K562 (cell line): ENCODE measurements at regions not wholly inside any gene's neighbourhood (a gene's known extent, or its start where the extent isn't known, plus 50 kb on each side); places are given as distances from the start of the nearest gene placed in this dataset.
A peak's percentile ranks its signal among the peaks of the same experiment; 100 is the strongest.

Experiments used
- CBX2 ChIP-seq: fragments of 200-600 bp; sonication (generic); IDR thresholded peaks from one replicate; pipeline ENCODE4 v1.6.1; 2012; ENCODE audit warnings: mild to moderate bottlenecking, low read length, inconsistent platforms; ENCODE audit not compliant: insufficient read depth, poor library complexity, severe bottlenecking
- CREB1 ChIP-seq, 2 experiments: sonication (generic) in 1 of 2; formaldehyde crosslinking in 1 of 2; IDR thresholded peaks; 2 replicates each; pipeline versions ENCODE4 v1.6.1 to v1.8.0; 2012 to 2022; ENCODE audit warnings: inconsistent platforms in 1 of 2, mild to moderate bottlenecking in 1 of 2, missing genetic modification reagents in 1 of 2, moderate library complexity in 1 of 2
- DPF2 ChIP-seq: fragments of 450-650 bp; IDR thresholded peaks from 2 replicates; pipeline ENCODE4 v1.6.1; 2016
- ELF2 ChIP-seq: fragments of 250-450 bp; sonication (Bioruptor Pico); IDR thresholded peaks from 2 replicates; pipeline ENCODE4 v1.5.0; 2021; ENCODE audit warnings: mild to moderate bottlenecking
- GATAD2B ChIP-seq: fragments of 450-650 bp; IDR thresholded peaks from 2 replicates; pipeline ENCODE4 v1.6.1; 2017; ENCODE audit warnings: mild to moderate bottlenecking, borderline replicate concordance
- HMGN3 ChIP-seq: IDR thresholded peaks from 2 replicates; pipeline ENCODE4 v1.6.1; 2011; ENCODE audit warnings: borderline replicate concordance, low read depth, mild to moderate bottlenecking, mixed read lengths, low read length; ENCODE audit not compliant: insufficient read length; ENCODE audit errors: extremely low read depth
- IFI16 ChIP-seq: fragments of 250-450 bp; sonication (Bioruptor Pico); IDR thresholded peaks from 2 replicates; pipeline ENCODE4 v2.1.2; 2022; ENCODE audit warnings: mild to moderate bottlenecking, inconsistent platforms
- KAT7 ChIP-seq: sonication (generic); formaldehyde crosslinking; IDR thresholded peaks from 2 replicates; pipeline ENCODE4 v1.8.0; 2022; ENCODE audit warnings: missing genetic modification reagents, mild to moderate bottlenecking, borderline replicate concordance
- MAFG ChIP-seq: fragments of 450-650 bp; conservative IDR thresholded peaks from 2 replicates; pipeline ENCODE4 v1.6.1; 2016; ENCODE audit warnings: missing genetic modification characterization, missing compliant biosample characterization
- PKNOX1 ChIP-seq: fragments of 450-650 bp; IDR thresholded peaks from 2 replicates; pipeline ENCODE4 v1.6.1; 2016
- PTTG1 ChIP-seq: fragments of 450-650 bp; IDR thresholded peaks from 2 replicates; pipeline ENCODE4 v1.6.1; 2016; ENCODE audit warnings: low read depth, mild to moderate bottlenecking, missing genetic modification characterization, missing compliant biosample characterization
- RBM39 ChIP-seq: fragments of 200-400 bp; formaldehyde crosslinking; optimal IDR thresholded peaks from 2 replicates; pipeline ENCODE3; 2018; ENCODE audit warnings: low read depth, low read length
- SETDB1 ChIP-seq: IDR thresholded peaks from one replicate; pipeline ENCODE4 v1.6.1; 2012; ENCODE audit warnings: low read length, control low read depth, inconsistent platforms
- SMARCE1 ChIP-seq: fragments of 450-650 bp; IDR thresholded peaks from 2 replicates; pipeline ENCODE4 v1.7.1; 2016; ENCODE audit warnings: mild to moderate bottlenecking
- SRSF3 ChIP-seq: fragments of 200-400 bp; formaldehyde crosslinking; IDR thresholded peaks from 2 replicates; pipeline ENCODE4 v1.6.1; 2016; ENCODE audit warnings: mild to moderate bottlenecking, low read length, moderate library complexity; ENCODE audit not compliant: insufficient read depth
- ZNF274 ChIP-seq: IDR thresholded peaks from 2 replicates; pipeline ENCODE4 v1.6.1; 2011; ENCODE audit warnings: low read depth, mild to moderate bottlenecking, low read length, moderate library complexity, borderline replicate concordance
- ZNF431 ChIP-seq: sonication (generic); formaldehyde crosslinking; IDR thresholded peaks from 2 replicates; pipeline ENCODE4 v1.8.0; 2022; ENCODE audit warnings: mild to moderate bottlenecking, missing genetic modification reagents
- ZNF589 ChIP-seq: fragments of 200-800 bp; sonication (Bioruptor generic); IDR thresholded peaks from 2 replicates; pipeline ENCODE4 v1.6.1; 2016; ENCODE audit warnings: low read depth, missing genetic modification characterization, missing compliant biosample characterization
- ZNF696 ChIP-seq: fragments of 250-450 bp; sonication (Bioruptor Pico); conservative IDR thresholded peaks from 2 replicates; pipeline ENCODE4 v1.4.0; 2020; ENCODE audit warnings: mild to moderate bottlenecking, moderate library complexity
- ZZZ3 ChIP-seq: fragments of 450-650 bp; IDR thresholded peaks from 2 replicates; pipeline ENCODE4 v1.6.1; 2016; ENCODE audit warnings: antibody characterized with exemption, mild to moderate bottlenecking, moderate library complexity
- TF ChIP-seq, protein P1 (sequence below): sonication (generic); formaldehyde crosslinking; IDR thresholded peaks from 2 replicates; pipeline ENCODE4 v1.8.1; 2023; ENCODE audit warnings: mild to moderate bottlenecking, missing genetic modification reagents
- TF ChIP-seq, protein P2 (sequence below): fragments of 450-650 bp; IDR thresholded peaks from 2 replicates; pipeline ENCODE4 v1.6.1; 2016; ENCODE audit warnings: low read depth, mild to moderate bottlenecking, moderate library complexity
- TF ChIP-seq, protein P3 (sequence below): IDR thresholded peaks from 2 replicates; pipeline ENCODE4 v1.6.1; 2012; ENCODE audit warnings: low read depth, low read length, improper control_type of control experiment, borderline replicate concordance

- TF ChIP-seq, protein P1, sequence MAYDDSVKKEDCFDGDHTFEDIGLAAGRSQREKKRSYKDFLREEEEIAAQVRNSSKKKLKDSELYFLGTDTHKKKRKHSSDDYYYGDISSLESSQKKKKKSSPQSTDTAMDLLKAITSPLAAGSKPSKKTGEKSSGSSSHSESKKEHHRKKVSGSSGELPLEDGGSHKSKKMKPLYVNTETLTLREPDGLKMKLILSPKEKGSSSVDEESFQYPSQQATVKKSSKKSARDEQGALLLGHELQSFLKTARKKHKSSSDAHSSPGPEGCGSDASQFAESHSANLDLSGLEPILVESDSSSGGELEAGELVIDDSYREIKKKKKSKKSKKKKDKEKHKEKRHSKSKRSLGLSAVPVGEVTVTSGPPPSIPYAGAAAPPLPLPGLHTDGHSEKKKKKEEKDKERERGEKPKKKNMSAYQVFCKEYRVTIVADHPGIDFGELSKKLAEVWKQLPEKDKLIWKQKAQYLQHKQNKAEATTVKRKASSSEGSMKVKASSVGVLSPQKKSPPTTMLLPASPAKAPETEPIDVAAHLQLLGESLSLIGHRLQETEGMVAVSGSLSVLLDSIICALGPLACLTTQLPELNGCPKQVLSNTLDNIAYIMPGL (CRISPR knock-in tag), result no peak
- TF ChIP-seq SRSF3, result no peak
- TF ChIP-seq SMARCE1, result peak; percentile 99
- TF ChIP-seq RBM39, result no peak
- TF ChIP-seq PKNOX1, result peak; percentile 88
- TF ChIP-seq ZNF274, result peak; percentile 86; the same call in 1 of the 2 replicates
- no peak for TF ChIP-seq IFI16 (CRISPR knock-in tag)
- TF ChIP-seq, protein P2, sequence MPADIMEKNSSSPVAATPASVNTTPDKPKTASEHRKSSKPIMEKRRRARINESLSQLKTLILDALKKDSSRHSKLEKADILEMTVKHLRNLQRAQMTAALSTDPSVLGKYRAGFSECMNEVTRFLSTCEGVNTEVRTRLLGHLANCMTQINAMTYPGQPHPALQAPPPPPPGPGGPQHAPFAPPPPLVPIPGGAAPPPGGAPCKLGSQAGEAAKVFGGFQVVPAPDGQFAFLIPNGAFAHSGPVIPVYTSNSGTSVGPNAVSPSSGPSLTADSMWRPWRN, result peak; percentile 93
- TF ChIP-seq, protein P3, sequence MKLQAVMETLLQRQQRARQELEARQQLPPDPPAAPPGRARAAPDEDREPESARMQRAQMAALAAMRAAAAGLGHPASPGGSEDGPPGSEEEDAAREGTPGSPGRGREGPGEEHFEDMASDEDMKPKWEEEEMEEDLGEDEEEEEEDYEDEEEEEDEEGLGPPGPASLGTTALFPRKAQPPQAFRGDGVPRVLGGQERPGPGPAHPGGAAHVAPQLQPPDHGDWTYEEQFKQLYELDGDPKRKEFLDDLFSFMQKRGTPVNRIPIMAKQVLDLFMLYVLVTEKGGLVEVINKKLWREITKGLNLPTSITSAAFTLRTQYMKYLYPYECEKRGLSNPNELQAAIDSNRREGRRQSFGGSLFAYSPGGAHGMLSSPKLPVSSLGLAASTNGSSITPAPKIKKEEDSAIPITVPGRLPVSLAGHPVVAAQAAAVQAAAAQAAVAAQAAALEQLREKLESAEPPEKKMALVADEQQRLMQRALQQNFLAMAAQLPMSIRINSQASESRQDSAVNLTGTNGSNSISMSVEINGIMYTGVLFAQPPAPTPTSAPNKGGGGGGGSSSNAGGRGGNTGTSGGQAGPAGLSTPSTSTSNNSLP, result no peak
- 0 out of 2 replicates have a peak, but pooled peaks have one; percentile 27 for TF ChIP-seq MAFG
- TF ChIP-seq DPF2, result peak; percentile 99
- TF ChIP-seq GATAD2B, result peak; percentile 94
- TF ChIP-seq CBX2, result no peak
- no peak for TF ChIP-seq ELF2 (CRISPR knock-in tag)
- peak; percentile 83 for TF ChIP-seq HMGN3
- TF ChIP-seq SETDB1, result no peak
- TF ChIP-seq KAT7 (CRISPR knock-in tag), result no peak
- no peak for TF ChIP-seq ZZZ3
- no peak for TF ChIP-seq ZNF696 (CRISPR knock-in tag)
- TF ChIP-seq ZNF589 (CRISPR knock-in tag), result peak; percentile 99
- TF ChIP-seq CREB1 (IDR thresholded peaks at IDR 0.05), result peak; percentile 83
- peak; percentile 66; the same call in 1 of the 2 replicates for TF ChIP-seq CREB1 (CRISPR knock-in tag; IDR thresholded peaks at IDR 0.05)
- no peak for TF ChIP-seq PTTG1 (tag)
- peak; percentile 63; the same call in 1 of the 2 replicates for TF ChIP-seq ZNF431 (CRISPR knock-in tag)
Observed at GRCh38 chr1:226804907-226805759, 65.3 kb upstream of the PSEN2 start (continued).
